ENCODE measurements at regions not wholly inside any gene's neighbourhood (a gene's known extent, or its start where the extent isn't known, plus 50 kb on each side); places are given as distances from the start of the nearest gene placed in this dataset.

GRCh38 chr11:131235328-131236298 is 134.8 kb upstream of the NTM start:
- ATAC-seq: no peak

- no peak for ATAC-seq
Observed at GRCh38 chr11:131240421-131240820, 130.0 kb upstream of the NTM start.

- no peak for ATAC-seq
Observed at GRCh38 chr11:131242476-131243000, 127.9 kb upstream of the NTM start.

GRCh38 chr11:131246156-131246555 is 124.3 kb upstream of the NTM start:
- ATAC-seq: no peak

- no peak for ATAC-seq
Observed at GRCh38 chr11:131246663-131247062, 123.8 kb upstream of the NTM start.

- no peak for ATAC-seq
Observed at GRCh38 chr11:131248588-131248987, 121.8 kb upstream of the NTM start.

GRCh38 chr11:131253142-131253655 is 117.2 kb upstream of the NTM start:
- ATAC-seq: no peak

GRCh38 chr11:131253656-131254151 is 116.7 kb upstream of the NTM start:
- ATAC-seq: no peak

GRCh38 chr11:131254254-131254653 is 116.2 kb upstream of the NTM start:
- no peak for ATAC-seq

- ATAC-seq: no peak
Observed at GRCh38 chr11:131274233-131274632, 96.2 kb upstream of the NTM start.

- no peak for ATAC-seq
Observed at GRCh38 chr11:131275580-131275979, 94.8 kb upstream of the NTM start.

- ATAC-seq: no peak
Observed at GRCh38 chr11:131278472-131278871, 91.9 kb upstream of the NTM start.

GRCh38 chr11:131279654-131280384 is 90.6 kb upstream of the NTM start:
- no peak for ATAC-seq

GRCh38 chr11:131281316-131281715 is 89.1 kb upstream of the NTM start:
- no peak for ATAC-seq

GRCh38 chr11:131284041-131284440 is 86.4 kb upstream of the NTM start:
- no peak for ATAC-seq

- ATAC-seq: no peak
Observed at GRCh38 chr11:131288521-131289091, 81.8 kb upstream of the NTM start.

GRCh38 chr11:131290185-131290584 is 80.2 kb upstream of the NTM start:
- ATAC-seq: no peak

GRCh38 chr11:131295986-131296385 is 74.4 kb upstream of the NTM start:
- no peak for ATAC-seq

- no peak for ATAC-seq
Observed at GRCh38 chr11:131297441-131297840, 73.0 kb upstream of the NTM start.

- ATAC-seq: no peak
Observed at GRCh38 chr11:131299598-131300438, 70.6 kb upstream of the NTM start.

- ATAC-seq: no peak
Observed at GRCh38 chr11:131300439-131300717, 70.0 kb upstream of the NTM start.

- ATAC-seq: no peak
Observed at GRCh38 chr11:131301306-131301705, 69.1 kb upstream of the NTM start.
